ENCODE measurements at regions not wholly inside any gene's neighbourhood (a gene's known extent, or its start where the extent isn't known, plus 50 kb on each side); places are given as distances from the start of the nearest gene placed in this dataset.

DNA sequence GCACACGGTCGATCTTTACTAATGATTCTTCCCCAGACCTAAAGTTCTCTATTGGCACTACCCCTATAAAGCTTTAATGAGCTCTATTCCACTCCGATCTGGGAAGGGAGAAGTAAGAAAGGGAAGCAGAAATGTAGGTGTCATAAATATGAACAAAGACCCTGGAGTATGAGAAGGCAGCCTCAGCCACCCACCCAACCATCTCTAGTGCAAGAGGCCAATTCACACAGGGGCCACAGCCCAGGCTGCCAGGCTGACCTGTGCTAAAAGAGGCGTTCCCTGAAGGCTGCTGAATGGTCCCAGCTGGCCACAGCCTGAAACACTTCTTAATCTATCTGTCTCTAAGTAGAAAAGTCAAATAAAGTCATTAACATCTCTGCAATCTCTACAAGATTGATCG lies 60.1 kb upstream of the ACTR3 start:
- Histone ChIP-seq H3K9me1 (ENCODE audit: insufficient read depth, low read length) (0 out of 2 replicates have a peak, but pooled peaks cover 3% of the 10 kb centered on the region), H3K79me1 (ENCODE audit: low read depth in 1 of 2, low read length in 2 of 2) (no peaks in the 10 kb centered on the region), H4K91ac (ENCODE audit: insufficient read depth, low read depth, low read length) (no peak overlapping the region), H3K27ac (ENCODE audit: insufficient read depth, low read length) (no peak overlapping the region), H3K18ac (ENCODE audit: low read depth, low read length) (no peak overlapping the region), H3K56ac (ENCODE audit: extremely low read depth, insufficient read depth, low read length) (no peak overlapping the region), H2BK20ac (ENCODE audit: low read depth, low read length) (no peak overlapping the region), H3K4me3 (ENCODE audit: insufficient read depth, low read depth, low read length) (no peak overlapping the region), H2BK15ac (ENCODE audit: low read depth, low read length) (no peak overlapping the region), H3K4me2 (ENCODE audit: low read depth, low read length) (no peak overlapping the region), H3K9me3 (ENCODE audit: control insufficient read depth, insufficient read depth, low read length) (no peaks in the 10 kb centered on the region), H3K9ac (ENCODE audit: low read depth, low read length) (no peak overlapping the region), H2AFZ (replicated peaks; ENCODE audit: low read length, poor library complexity) (no peak overlapping the region), H4K20me1 (ENCODE audit: insufficient read depth, low read length) (no peaks in the 10 kb centered on the region), H3K27me3 (ENCODE audit: control insufficient read depth, insufficient read depth, low read length) (no peaks in the 10 kb centered on the region), H3K23ac (ENCODE audit: low read depth, low read length) (no peak overlapping the region), H4K5ac (ENCODE audit: low read depth, low read length) (no peak overlapping the region), H3K14ac (replicated peaks; ENCODE audit: low read depth, low read length) (no peak overlapping the region), H2BK120ac (ENCODE audit: low read depth, low read length) (no peak overlapping the region), H4K8ac (ENCODE audit: low read depth in 2 of 2, low read length in 2 of 2) (no peak overlapping the region), H3K4ac (ENCODE audit: low read depth, low read length) (no peak overlapping the region), H2AK5ac (ENCODE audit: low read depth, low read length) (no peak overlapping the region), H3K36me3 (ENCODE audit: control insufficient read depth, insufficient read depth, low read length) (no peaks in the 10 kb centered on the region), H2AK9ac (replicated peaks; ENCODE audit: low read depth, low read length, poor library complexity) (no peak overlapping the region), H2BK5ac (ENCODE audit: low read depth, low read length, poor library complexity, severe bottlenecking) (no peak overlapping the region), H3K4me1 (ENCODE audit: control insufficient read depth, insufficient read depth, low read length) (peaks cover 2% of the 10 kb centered on the region; the same call in 1 of the 2 replicates)
- WGBS, 2 experiments (ENCODE audit: extremely low coverage in 2 of 2, insufficient read length in 1 of 2), result no CpG with 5 or more reads among the region's 5 CpGs
- no TSS peak for BruUV-seq (replicated peaks)
- intact Hi-C loops (cut with micrococcal nuclease) (no loop called here), dilution Hi-C loops (cut with HindIII; ENCODE audit: low sequenced_read_pairs, unreplicated experiment) (no loop called here), in situ Hi-C loops (cut with MboI; ENCODE audit: low sequenced_read_pairs) (no loop called here)
- TF ChIP-seq NFE2L2 (IDR thresholded peaks at IDR 0.05; ENCODE audit: low read depth, low read length) (no peak), MAFK (IDR thresholded peaks at IDR 0.05; ENCODE audit: low read depth, low read length) (no peak), POLR2A (IDR thresholded peaks at IDR 0.05; ENCODE audit: low read depth, low read length) (no peak)
- TF ChIP-seq, protein P1, sequence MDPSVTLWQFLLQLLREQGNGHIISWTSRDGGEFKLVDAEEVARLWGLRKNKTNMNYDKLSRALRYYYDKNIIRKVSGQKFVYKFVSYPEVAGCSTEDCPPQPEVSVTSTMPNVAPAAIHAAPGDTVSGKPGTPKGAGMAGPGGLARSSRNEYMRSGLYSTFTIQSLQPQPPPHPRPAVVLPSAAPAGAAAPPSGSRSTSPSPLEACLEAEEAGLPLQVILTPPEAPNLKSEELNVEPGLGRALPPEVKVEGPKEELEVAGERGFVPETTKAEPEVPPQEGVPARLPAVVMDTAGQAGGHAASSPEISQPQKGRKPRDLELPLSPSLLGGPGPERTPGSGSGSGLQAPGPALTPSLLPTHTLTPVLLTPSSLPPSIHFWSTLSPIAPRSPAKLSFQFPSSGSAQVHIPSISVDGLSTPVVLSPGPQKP (IDR thresholded peaks at IDR 0.05; ENCODE audit: borderline replicate concordance, low read depth, low read length), result no peak
- CTCF ChIA-PET, result no interaction called here
- POLR2A ChIA-PET (ENCODE audit: unreplicated experiment), result no interaction called here
- DNase-seq (no peak), ATAC-seq (ENCODE audit: low read depth) (no peak)
